DOHH2 (cell line): ENCODE measurements at regions not wholly inside any gene's neighbourhood (a gene's known extent, or its start where the extent isn't known, plus 50 kb on each side); places are given as distances from the start of the nearest gene placed in this dataset.

Source experiments
- CTCF ChIP-seq: fragments of 200-600 bp; sonication (generic); IDR thresholded peaks from one replicate; pipeline ENCODE4 v1.5.1; 2014; ENCODE audit warnings: antibody characterized with exemption, mild to moderate bottlenecking, low read depth, low read length; ENCODE audit not compliant: poor library complexity, severe bottlenecking
- EZH2phosphoT487 ChIP-seq: fragments of 200-600 bp; sonication (generic); IDR thresholded peaks from 2 replicates; pipeline ENCODE4 v1.6.1; 2017; ENCODE audit warnings: borderline replicate concordance, mild to moderate bottlenecking, antibody characterized with exemption, low read length, moderate library complexity, mixed read lengths

DNA sequence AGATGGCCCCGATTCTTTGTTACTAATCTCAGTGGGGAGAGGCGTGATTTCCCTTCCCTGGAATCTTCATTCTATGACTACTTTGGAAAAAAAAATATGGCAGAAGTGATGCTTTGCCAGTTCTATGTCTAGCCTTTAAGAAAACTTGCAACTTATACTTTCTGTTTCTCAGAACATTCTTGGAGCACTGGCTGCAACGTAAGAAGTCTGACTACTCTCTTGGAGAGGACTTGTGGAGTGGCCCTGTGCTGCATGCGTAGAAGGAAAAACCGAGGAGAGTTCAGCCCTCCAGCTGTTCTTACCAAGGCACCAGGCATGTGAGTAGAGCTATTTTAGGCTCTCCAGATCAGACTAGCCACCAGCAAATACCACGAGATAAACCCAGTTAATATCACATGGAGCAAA lies 77.6 kb upstream of the STXBP5 start:
- TF ChIP-seq CTCF (no peak), EZH2phosphoT487 (no peak)
